GM06990 (cell line): ENCODE measurements at regions not wholly inside any gene's neighbourhood (a gene's known extent, or its start where the extent isn't known, plus 50 kb on each side); places are given as distances from the start of the nearest gene placed in this dataset.

ENCODE experiments used
- DNase-seq: peaks from one replicate; pipeline ENCODE4 v3.0.0-alpha.2; 2011; ENCODE audit not compliant: insufficient read length; ENCODE audit errors: extremely low read depth
- H3K27me3 ChIP-seq: replicated peaks from 2 replicates; pipeline ENCODE4 v1.6.0; 2011; ENCODE audit warnings: low read length; ENCODE audit not compliant: control insufficient read depth, insufficient read depth
- H3K36me3 ChIP-seq: 2 replicates; pipeline ENCODE4 v1.5.1; 2011; ENCODE audit warnings: low read length; ENCODE audit not compliant: control insufficient read depth, insufficient read depth
- H3K4me3 ChIP-seq: replicated peaks from 2 replicates; pipeline ENCODE4 v1.5.1; 2011; ENCODE audit warnings: low read depth, mild to moderate bottlenecking, control low read depth, low read length
- TF ChIP-seq, protein P1 (sequence below): IDR thresholded peaks from 2 replicates; pipeline ENCODE4 v1.5.1; 2011; ENCODE audit warnings: low read length, control low read depth, mild to moderate bottlenecking, inconsistent platforms; ENCODE audit not compliant: insufficient read depth, poor library complexity, severe bottlenecking

DNA sequence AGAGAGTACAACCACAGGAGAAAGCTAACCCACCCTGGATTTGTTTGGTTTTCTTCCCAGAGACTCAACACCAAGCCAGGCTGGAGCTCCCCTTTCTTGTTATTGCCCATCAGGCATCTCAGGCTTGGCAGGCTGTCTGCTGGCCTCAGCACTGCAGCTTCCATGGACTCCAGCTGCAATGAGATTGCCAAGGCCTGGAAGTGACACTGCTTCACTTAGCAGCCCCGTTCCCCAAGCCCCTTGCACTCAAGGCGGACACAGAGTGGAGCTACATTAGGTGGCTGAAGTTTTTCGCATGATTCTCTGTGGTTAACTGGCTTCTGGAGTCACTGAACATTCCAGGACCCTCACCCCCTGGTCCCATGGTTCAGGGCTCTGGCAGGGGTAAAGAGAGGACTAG lies 163.1 kb upstream of the GDF10 start:
- no peaks in the 10 kb centered on the region for H3K27me3 ChIP-seq
- DNase-seq: no peak
- no peaks in the 10 kb centered on the region for H3K36me3 ChIP-seq
- TF ChIP-seq, protein P1, sequence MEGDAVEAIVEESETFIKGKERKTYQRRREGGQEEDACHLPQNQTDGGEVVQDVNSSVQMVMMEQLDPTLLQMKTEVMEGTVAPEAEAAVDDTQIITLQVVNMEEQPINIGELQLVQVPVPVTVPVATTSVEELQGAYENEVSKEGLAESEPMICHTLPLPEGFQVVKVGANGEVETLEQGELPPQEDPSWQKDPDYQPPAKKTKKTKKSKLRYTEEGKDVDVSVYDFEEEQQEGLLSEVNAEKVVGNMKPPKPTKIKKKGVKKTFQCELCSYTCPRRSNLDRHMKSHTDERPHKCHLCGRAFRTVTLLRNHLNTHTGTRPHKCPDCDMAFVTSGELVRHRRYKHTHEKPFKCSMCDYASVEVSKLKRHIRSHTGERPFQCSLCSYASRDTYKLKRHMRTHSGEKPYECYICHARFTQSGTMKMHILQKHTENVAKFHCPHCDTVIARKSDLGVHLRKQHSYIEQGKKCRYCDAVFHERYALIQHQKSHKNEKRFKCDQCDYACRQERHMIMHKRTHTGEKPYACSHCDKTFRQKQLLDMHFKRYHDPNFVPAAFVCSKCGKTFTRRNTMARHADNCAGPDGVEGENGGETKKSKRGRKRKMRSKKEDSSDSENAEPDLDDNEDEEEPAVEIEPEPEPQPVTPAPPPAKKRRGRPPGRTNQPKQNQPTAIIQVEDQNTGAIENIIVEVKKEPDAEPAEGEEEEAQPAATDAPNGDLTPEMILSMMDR: no peak
- no peak overlapping the region for H3K4me3 ChIP-seq

DNA sequence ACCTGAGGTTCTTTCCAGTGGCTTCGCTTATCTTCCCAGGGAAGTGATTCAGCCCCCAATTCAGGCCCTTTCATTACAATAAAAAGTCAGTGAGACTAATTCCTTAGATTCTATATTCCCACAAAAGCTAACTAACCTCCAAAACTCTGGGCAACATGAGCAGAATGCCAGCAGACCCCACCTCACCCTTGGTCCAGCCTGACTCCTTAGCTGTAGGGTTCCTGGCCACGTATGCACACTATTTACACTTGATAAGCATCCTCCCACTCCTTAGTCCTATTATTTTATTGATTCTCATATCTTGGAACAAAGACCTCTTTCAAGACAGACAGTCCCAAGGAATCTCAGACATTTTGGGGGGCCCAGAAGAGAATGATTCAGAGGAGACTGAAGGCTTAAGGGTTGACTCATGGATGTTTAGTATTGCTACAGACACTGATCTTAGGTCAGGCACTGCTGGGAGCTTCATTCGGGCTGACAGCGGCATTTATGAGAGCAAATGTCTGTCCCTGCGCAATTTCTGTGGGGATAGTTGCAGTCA lies 162.6 kb upstream of the GDF10 start:
- TF ChIP-seq, protein P1: no peak
- no peaks in the 10 kb centered on the region for H3K27me3 ChIP-seq
- H3K36me3 ChIP-seq: no peaks in the 10 kb centered on the region
- DNase-seq: no peak
- H3K4me3 ChIP-seq: no peak overlapping the region

DNA sequence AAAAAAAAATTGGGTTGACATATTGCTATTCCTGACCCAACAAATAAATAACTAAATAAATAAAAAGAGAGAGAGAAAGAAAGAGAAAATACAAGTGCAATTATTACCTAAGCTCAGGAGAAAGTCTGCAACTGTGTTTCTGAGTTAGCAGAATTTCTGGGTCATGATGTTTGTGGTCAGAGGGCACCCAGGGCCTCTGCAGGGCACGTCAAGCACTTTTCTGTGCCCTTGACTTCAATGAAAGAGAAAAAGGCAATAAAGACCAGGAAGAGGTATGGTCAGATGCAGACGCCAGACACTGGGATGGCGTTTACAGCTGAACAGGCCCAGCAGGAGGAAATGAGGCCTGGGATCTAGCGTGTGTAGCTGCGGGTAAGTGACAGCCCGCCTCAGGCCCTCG lies 160.9 kb upstream of the GDF10 start:
- no peaks in the 10 kb centered on the region for H3K36me3 ChIP-seq
- no peak for DNase-seq
- H3K4me3 ChIP-seq: no peak overlapping the region
- TF ChIP-seq, protein P1: no peak
- no peaks in the 10 kb centered on the region for H3K27me3 ChIP-seq

DNA sequence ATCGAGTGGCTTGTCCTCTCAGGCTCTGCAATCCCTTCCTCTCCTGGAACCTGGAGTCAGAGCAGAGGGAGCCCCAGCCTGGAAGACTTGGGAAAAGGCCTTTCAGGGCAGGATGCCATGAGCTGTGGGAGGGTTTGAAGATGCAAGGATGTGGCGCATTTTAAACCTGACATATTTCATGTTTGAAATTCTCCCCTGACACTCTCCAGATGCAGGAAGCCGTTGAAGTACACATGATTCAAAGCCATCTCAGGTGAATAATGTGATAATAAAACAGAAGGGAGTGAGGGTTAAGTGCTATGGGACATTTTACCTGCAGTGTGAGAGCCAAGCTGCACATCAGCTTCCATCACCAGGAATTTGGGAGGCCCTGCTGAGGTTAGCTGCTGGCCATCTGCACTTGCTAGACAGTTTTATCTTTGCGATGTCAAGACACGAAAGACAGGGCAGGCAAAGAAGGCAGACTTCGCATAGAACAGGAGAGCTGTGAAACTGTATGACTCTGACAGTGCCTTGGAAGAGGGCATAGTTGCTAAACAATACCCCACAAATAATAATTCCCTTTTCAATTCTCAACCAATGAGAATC lies 159.1 kb upstream of the GDF10 start:
- H3K27me3 ChIP-seq: no peaks in the 10 kb centered on the region
- TF ChIP-seq, protein P1: no peak
- no peak overlapping the region for H3K4me3 ChIP-seq
- no peaks in the 10 kb centered on the region for H3K36me3 ChIP-seq
- DNase-seq: no peak

DNA sequence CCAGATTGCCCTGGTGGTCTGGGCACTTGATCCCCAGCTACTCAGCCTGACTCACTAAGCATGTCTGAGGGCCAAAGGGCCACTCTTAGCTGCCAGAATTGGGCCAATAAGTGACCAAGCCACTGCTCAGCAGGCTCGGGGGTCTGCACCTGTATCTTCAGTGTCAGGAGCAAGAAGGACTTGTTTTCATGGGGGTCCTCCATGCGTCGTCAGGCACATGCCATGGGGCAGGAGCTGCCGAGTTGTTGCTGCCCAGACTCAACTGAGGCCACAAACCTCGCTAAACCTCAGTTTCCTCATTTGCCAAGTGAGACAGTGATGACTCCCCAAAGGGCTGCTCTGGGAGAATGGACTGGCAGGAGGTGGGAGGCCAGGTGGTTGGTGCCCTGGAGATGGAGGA lies 158.6 kb upstream of the GDF10 start:
- Histone ChIP-seq H3K36me3 (no peaks in the 10 kb centered on the region), H3K27me3 (no peaks in the 10 kb centered on the region), H3K4me3 (no peak overlapping the region)
- no peak for DNase-seq
- TF ChIP-seq, protein P1: no peak

DNA sequence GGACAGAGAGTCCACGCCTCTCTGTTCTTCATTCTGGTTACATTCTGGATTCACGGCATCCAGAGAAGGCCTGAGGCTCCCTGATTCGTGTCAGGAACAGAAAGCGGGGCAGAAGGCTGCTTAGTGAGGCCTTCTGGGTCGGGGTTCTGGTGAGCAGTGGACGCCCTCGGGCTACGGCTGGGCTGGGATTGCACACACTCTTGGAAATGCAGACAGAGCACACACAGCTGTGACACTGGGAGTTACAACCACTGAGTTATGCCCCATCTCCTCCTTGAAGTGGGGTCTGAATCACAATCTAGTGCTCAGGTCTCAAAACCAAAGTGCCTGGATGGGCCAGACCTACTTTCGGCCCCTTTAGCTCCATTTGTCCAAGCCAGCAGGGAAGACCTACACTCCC lies 156.9 kb upstream of the GDF10 start:
- no peak for DNase-seq
- Histone ChIP-seq H3K27me3 (no peaks in the 10 kb centered on the region), H3K4me3 (no peak overlapping the region), H3K36me3 (no peaks in the 10 kb centered on the region)
- TF ChIP-seq, protein P1: no peak
